ENCODE measurements at regions not wholly inside any gene's neighbourhood (a gene's known extent, or its start where the extent isn't known, plus 50 kb on each side); places are given as distances from the start of the nearest gene placed in this dataset.

DNA sequence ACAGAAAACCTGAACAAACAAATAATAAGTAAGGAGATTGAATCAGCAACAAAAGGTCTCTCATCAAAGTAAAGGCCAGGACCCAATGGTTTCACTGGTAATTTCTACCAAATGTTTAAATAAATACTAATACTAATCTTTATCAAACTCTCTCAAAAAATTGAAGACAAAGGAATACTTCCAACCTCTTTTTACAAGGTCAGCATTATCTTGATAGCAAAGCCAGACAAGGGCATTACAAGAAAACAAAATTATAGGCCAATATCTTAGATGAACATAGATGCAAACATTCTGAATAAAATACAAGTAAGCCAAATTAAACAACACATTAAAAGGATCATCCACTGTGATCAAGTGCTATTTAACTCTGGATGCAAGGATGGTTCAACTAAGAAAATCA, 239.8 kb upstream of the TMEM72 start:
- Histone ChIP-seq H3K9me3 (no peaks in the 10 kb centered on the region), H3K4me1 (peaks cover 9% of the 10 kb centered on the region), H3K27me3 (no peaks in the 10 kb centered on the region), H3K36me3 (no peaks in the 10 kb centered on the region), H3K27ac (no peak overlapping the region), H3K4me3 (no peak overlapping the region)
- intact Hi-C loops (cut with DNase I), result no loop called here
- TF ChIP-seq POLR2A (IDR thresholded peaks at IDR 0.05), result no peak
- no peak for TF ChIP-seq POLR2AphosphoS5 (IDR thresholded peaks at IDR 0.05; ENCODE audit: insufficient read depth in 1 of 2, low read depth in 1 of 2)
- TF ChIP-seq, protein P1, sequence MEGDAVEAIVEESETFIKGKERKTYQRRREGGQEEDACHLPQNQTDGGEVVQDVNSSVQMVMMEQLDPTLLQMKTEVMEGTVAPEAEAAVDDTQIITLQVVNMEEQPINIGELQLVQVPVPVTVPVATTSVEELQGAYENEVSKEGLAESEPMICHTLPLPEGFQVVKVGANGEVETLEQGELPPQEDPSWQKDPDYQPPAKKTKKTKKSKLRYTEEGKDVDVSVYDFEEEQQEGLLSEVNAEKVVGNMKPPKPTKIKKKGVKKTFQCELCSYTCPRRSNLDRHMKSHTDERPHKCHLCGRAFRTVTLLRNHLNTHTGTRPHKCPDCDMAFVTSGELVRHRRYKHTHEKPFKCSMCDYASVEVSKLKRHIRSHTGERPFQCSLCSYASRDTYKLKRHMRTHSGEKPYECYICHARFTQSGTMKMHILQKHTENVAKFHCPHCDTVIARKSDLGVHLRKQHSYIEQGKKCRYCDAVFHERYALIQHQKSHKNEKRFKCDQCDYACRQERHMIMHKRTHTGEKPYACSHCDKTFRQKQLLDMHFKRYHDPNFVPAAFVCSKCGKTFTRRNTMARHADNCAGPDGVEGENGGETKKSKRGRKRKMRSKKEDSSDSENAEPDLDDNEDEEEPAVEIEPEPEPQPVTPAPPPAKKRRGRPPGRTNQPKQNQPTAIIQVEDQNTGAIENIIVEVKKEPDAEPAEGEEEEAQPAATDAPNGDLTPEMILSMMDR (IDR thresholded peaks at IDR 0.05), result no peak
- DNase-seq (ENCODE audit: extremely low spot score in 2 of 2), result no peak

DNA sequence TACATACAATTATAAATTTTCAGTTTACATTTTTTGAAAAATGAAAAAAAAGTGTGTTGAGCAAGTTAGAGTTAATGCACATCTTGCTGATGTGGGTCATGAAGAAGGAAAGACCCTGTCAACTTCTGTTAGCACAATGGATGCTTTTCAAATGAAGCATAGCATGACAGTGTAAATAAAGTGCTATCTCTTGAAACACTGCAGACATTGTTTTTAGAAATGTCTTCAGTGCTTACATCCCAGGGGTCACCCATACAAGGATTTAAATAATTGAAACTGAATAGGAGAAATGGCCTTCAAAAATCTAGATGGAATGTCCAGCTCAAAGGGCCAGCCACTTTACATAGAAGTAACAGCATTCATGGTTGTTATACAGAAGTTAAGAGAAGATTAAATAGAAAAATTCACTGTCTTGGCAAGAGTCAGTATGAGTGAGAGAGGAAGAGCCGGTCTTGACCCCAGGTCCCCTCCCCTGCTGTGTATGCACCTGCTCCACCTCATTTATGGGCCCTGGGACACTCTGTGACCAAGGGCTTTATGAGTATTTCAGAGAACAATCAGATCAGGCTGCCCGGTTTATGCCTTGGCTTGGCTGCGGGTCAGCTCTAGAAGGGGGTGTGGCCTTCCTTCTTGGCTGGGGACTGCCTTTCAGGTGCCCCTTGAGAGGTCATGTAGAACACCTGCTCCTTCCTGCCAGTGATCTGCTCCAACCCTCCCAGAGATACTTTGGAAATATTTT, 237.7 kb upstream of the TMEM72 start:
- peaks cover 9% of the 10 kb centered on the region for H3K4me1 ChIP-seq
- H3K27ac ChIP-seq, result no peak overlapping the region
- TF ChIP-seq POLR2AphosphoS5 (IDR thresholded peaks at IDR 0.05; ENCODE audit: insufficient read depth in 1 of 2, low read depth in 1 of 2) (no peak), POLR2A (IDR thresholded peaks at IDR 0.05) (no peak)
- TF ChIP-seq, protein P1 (IDR thresholded peaks at IDR 0.05), result no peak
- no peak for DNase-seq (ENCODE audit: extremely low spot score in 2 of 2)
- H3K27me3 ChIP-seq, result no peaks in the 10 kb centered on the region
- H3K4me3 ChIP-seq, result no peak overlapping the region
- no peaks in the 10 kb centered on the region for H3K36me3 ChIP-seq
- no peaks in the 10 kb centered on the region for H3K9me3 ChIP-seq
- intact Hi-C loops (cut with DNase I), result no loop called here

DNA sequence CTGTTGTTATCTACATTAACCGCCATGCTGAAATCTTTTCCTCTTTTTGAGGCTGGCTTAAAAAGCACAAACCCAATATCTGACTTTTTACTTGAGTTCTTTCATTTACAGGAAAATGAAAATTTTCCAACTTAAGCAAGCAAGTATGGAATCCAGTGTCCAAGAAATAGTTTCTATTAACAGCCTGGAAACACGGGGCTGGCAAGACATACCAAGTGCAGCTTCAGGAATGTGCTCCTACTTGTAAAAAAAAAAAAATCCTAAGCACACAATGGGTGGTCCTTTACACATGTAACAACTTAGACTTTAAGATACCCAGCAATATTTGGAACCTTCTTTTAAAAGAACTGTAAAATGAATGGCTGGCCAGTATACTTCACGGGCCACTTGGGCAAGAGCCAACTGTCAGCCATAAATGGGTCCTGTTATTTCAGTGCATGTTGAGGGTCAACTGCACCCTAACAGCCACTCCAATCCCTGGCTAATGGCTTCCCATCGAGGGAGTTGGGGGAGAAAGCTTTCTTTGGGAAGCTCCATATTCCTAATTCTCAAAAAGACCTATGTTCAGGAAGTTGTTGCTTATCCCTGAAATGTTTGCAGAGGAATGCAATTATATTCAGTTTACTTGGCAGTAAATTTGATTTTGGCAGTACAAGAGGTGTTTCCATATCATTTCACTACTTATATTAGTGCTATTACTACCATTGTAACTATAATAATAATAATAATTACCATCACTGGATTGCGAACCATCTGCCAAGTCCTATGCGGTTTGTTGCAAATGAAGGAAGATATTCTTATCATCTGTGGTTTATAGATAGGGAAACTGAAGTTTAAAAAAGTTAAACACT, 236.4 kb upstream of the TMEM72 start:
- Histone ChIP-seq H3K36me3 (no peaks in the 10 kb centered on the region), H3K4me3 (no peak overlapping the region), H3K4me1 (peaks cover 9% of the 10 kb centered on the region), H3K27me3 (no peaks in the 10 kb centered on the region), H3K9me3 (no peaks in the 10 kb centered on the region), H3K27ac (no peak overlapping the region)
- TF ChIP-seq POLR2A (IDR thresholded peaks at IDR 0.05) (no peak), POLR2AphosphoS5 (IDR thresholded peaks at IDR 0.05; ENCODE audit: insufficient read depth in 1 of 2, low read depth in 1 of 2) (no peak)
- TF ChIP-seq, protein P1 (IDR thresholded peaks at IDR 0.05), result no peak
- intact Hi-C loops (cut with DNase I), result no loop called here
- DNase-seq (ENCODE audit: extremely low spot score in 2 of 2), result no peak

DNA sequence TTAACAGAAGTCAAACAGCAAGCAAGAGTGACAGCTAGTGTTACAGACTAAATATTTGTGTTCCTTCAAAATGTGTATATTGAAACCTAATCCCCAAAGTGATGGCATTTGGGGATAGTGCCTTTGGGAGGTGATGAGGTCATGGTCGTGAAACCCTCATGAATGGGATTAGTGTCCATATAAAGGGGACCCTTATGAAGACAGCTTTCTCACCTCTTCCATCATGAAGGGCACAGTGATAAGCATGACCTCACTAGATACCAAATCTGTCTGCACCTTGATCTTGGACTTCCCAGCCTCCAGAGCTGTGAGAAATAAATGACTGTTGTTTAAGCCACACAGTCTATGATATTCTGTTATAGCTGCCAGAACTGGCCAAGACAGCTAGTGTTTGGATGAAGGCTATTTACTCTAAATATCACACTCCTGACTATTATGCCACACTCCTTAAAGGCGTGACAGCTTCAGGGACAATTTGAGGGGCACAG, 235.7 kb upstream of the TMEM72 start:
- Histone ChIP-seq H3K27ac (no peak overlapping the region), H3K27me3 (no peaks in the 10 kb centered on the region), H3K4me3 (no peak overlapping the region), H3K36me3 (no peaks in the 10 kb centered on the region), H3K9me3 (no peaks in the 10 kb centered on the region), H3K4me1 (peaks cover 9% of the 10 kb centered on the region)
- TF ChIP-seq POLR2AphosphoS5 (IDR thresholded peaks at IDR 0.05; ENCODE audit: insufficient read depth in 1 of 2, low read depth in 1 of 2) (no peak), POLR2A (IDR thresholded peaks at IDR 0.05) (no peak)
- TF ChIP-seq, protein P1 (IDR thresholded peaks at IDR 0.05), result no peak
- intact Hi-C loops (cut with DNase I), result no loop called here
- DNase-seq (ENCODE audit: extremely low spot score in 2 of 2), result no peak

Data from vagina (tissue), 2 donors.